ENCODE measurements at regions not wholly inside any gene's neighbourhood (a gene's known extent, or its start where the extent isn't known, plus 50 kb on each side); places are given as distances from the start of the nearest gene placed in this dataset.

GRCh38 chr2:223225266-223225665 is 173.3 kb downstream of the KCNE4 start:
- TF ChIP-seq CTCF (conservative IDR thresholded peaks at IDR 0.05 in 1 of 2, IDR thresholded peaks at IDR 0.05 in 1 of 2; ENCODE audit: low read depth in 1 of 2, low read length in 2 of 2) (no peak), EZH2 (IDR thresholded peaks at IDR 0.05; ENCODE audit: low read length, missing control alignments) (no peak)

Data from fibroblast of lung (primary cell).